Thymus (tissue), 11 donors: ENCODE measurements at regions not wholly inside any gene's neighbourhood (a gene's known extent, or its start where the extent isn't known, plus 50 kb on each side); places are given as distances from the start of the nearest gene placed in this dataset.

Source experiments
- DNase-seq, 9 donors: peaks; one replicate each; pipeline ENCODE4 v3.0.0-alpha.2; 2013; ENCODE audit warnings: low spot score in 9 of 9, low read depth in 6 of 9, missing footprints in 1 of 9
- H3K27ac ChIP-seq, 2 donors: one replicate each; pipeline ENCODE4 v1.5.1; 2013; ENCODE audit warnings: control low read depth in 1 of 2, low read depth in 1 of 2, low read length in 1 of 2, mild to moderate bottlenecking in 1 of 2, moderate library complexity in 1 of 2
- H3K27me3 ChIP-seq, 2 donors: one replicate each; pipeline ENCODE4 v1.5.1; 2013; ENCODE audit warnings: low read length in 1 of 2; ENCODE audit not compliant: control insufficient read depth in 2 of 2, insufficient read depth in 1 of 2
- H3K36me3 ChIP-seq, 2 donors: one replicate each; pipeline ENCODE4 v1.5.1; 2013; ENCODE audit warnings: low read length in 1 of 2, mild to moderate bottlenecking in 1 of 2, moderate library complexity in 1 of 2; ENCODE audit not compliant: control insufficient read depth in 2 of 2, insufficient read depth in 2 of 2
- H3K4me1 ChIP-seq, 2 donors: one replicate each; pipeline ENCODE4 v1.5.1; 2013; ENCODE audit warnings: low read length in 2 of 2; ENCODE audit not compliant: control insufficient read depth in 2 of 2, insufficient read depth in 2 of 2
- H3K4me3 ChIP-seq, 2 donors: one replicate each; pipeline ENCODE4 v1.5.1; 2013; ENCODE audit warnings: low read length in 2 of 2, control low read depth in 1 of 2, mild to moderate bottlenecking in 1 of 2
- H3K9me3 ChIP-seq, 2 donors: one replicate each; pipeline ENCODE4 v1.5.1; 2013; ENCODE audit warnings: low read length in 1 of 2, mild to moderate bottlenecking in 1 of 2; ENCODE audit not compliant: control insufficient read depth in 2 of 2, insufficient read depth in 1 of 2
- WGBS: extraction: QIAGEN DNeasy Blood & Tissue Kit; methylation state at CpG from one replicate; pipeline ENCODE4 v1.1.7; 2013; 5-methylcytosine and 5-hydroxymethylcytosine counted together
- donor health status: healthy.

- Histone ChIP-seq H3K4me1 (peaks cover 0 to 2% of the 10 kb centered on the region in 2 donors), H3K4me3 (no peak overlapping the region), H3K36me3 (no peaks in the 10 kb centered on the region), H3K27me3 (peaks cover 0 to 2% of the 10 kb centered on the region in 2 donors), H3K27ac (no peak overlapping the region), H3K9me3 (no peaks in the 10 kb centered on the region)
- DNase-seq: no peak
- 86% methylated on average over 4 of the region's 4 CpGs for WGBS
Observed at GRCh38 chr6:166697113-166697512, 70.1 kb upstream of the RPS6KA2 start.

GRCh38 chr6:166693880-166694279 is 66.8 kb upstream of the RPS6KA2 start:
- Histone ChIP-seq H3K9me3 (no peaks in the 10 kb centered on the region), H3K27me3 (peaks cover 0 to 2% of the 10 kb centered on the region in 2 donors), H3K27ac (no peak overlapping the region), H3K36me3 (no peaks in the 10 kb centered on the region), H3K4me3 (no peak overlapping the region), H3K4me1 (no peaks in the 10 kb centered on the region)
- DNase-seq: no peak
- 97% methylated on average over 7 of the region's 7 CpGs for WGBS

GRCh38 chr6:166692723-166693302 is 65.8 kb upstream of the RPS6KA2 start:
- Histone ChIP-seq H3K9me3 (no peaks in the 10 kb centered on the region), H3K36me3 (no peaks in the 10 kb centered on the region), H3K4me3 (no peak overlapping the region), H3K27me3 (peaks cover 0 to 2% of the 10 kb centered on the region in 2 donors), H3K27ac (no peak overlapping the region), H3K4me1 (no peaks in the 10 kb centered on the region)
- 97% methylated on average over 12 of the region's 12 CpGs for WGBS
- DNase-seq: no peak

GRCh38 chr6:166691746-166692145 is 64.7 kb upstream of the RPS6KA2 start:
- Histone ChIP-seq H3K27ac (no peak overlapping the region), H3K4me3 (no peak overlapping the region), H3K4me1 (no peaks in the 10 kb centered on the region), H3K36me3 (no peaks in the 10 kb centered on the region), H3K27me3 (peaks cover 0 to 2% of the 10 kb centered on the region in 2 donors), H3K9me3 (no peaks in the 10 kb centered on the region)
- no peak for DNase-seq
- 36% methylated on average over 7 of the region's 7 CpGs for WGBS

- no peaks in the 10 kb centered on the region for H3K36me3 ChIP-seq
- H3K9me3 ChIP-seq: no peaks in the 10 kb centered on the region
- no peak overlapping the region for H3K4me3 ChIP-seq
- no peaks in the 10 kb centered on the region for H3K4me1 ChIP-seq
- WGBS: 93% methylated on average over 10 of the region's 10 CpGs
- peaks cover 0 to 2% of the 10 kb centered on the region in 2 donors for H3K27me3 ChIP-seq
- no peak overlapping the region for H3K27ac ChIP-seq
- no peak for DNase-seq
Observed at GRCh38 chr6:166691199-166691598, 64.1 kb upstream of the RPS6KA2 start.

- Histone ChIP-seq H3K9me3 (no peaks in the 10 kb centered on the region), H3K4me1 (no peaks in the 10 kb centered on the region), H3K27me3 (peaks cover 0 to 2% of the 10 kb centered on the region in 2 donors), H3K27ac (no peak overlapping the region), H3K4me3 (no peak overlapping the region), H3K36me3 (no peaks in the 10 kb centered on the region)
- no peak for DNase-seq
- 93% methylated on average over 8 of the region's 8 CpGs for WGBS
Observed at GRCh38 chr6:166689687-166690086, 62.6 kb upstream of the RPS6KA2 start.

- Histone ChIP-seq H3K4me3 (no peak overlapping the region), H3K27me3 (peaks cover 0 to 2% of the 10 kb centered on the region in 2 donors), H3K36me3 (no peaks in the 10 kb centered on the region), H3K9me3 (no peaks in the 10 kb centered on the region), H3K27ac (no peak overlapping the region), H3K4me1 (no peaks in the 10 kb centered on the region)
- WGBS: 96% methylated on average over 9 of the region's 9 CpGs
- no peak for DNase-seq
Observed at GRCh38 chr6:166688901-166689300, 61.9 kb upstream of the RPS6KA2 start.

- H3K27me3 ChIP-seq: no peaks in the 10 kb centered on the region
- H3K4me1 ChIP-seq: no peaks in the 10 kb centered on the region
- H3K27ac ChIP-seq: no peak overlapping the region
- no peak overlapping the region for H3K4me3 ChIP-seq
- H3K9me3 ChIP-seq: no peaks in the 10 kb centered on the region
- WGBS: 91% methylated on average over 6 of the region's 6 CpGs
- H3K36me3 ChIP-seq: no peaks in the 10 kb centered on the region
- DNase-seq: no peak
Observed at GRCh38 chr6:166687879-166688205, 60.8 kb upstream of the RPS6KA2 start.

GRCh38 chr6:166687070-166687878 is 60.2 kb upstream of the RPS6KA2 start:
- Histone ChIP-seq H3K9me3 (no peaks in the 10 kb centered on the region), H3K27me3 (no peaks in the 10 kb centered on the region), H3K36me3 (no peaks in the 10 kb centered on the region), H3K4me1 (no peaks in the 10 kb centered on the region), H3K4me3 (no peak overlapping the region), H3K27ac (no peak overlapping the region)
- DNase-seq: no peak
- WGBS: 95% methylated on average over 21 of the region's 21 CpGs
